Naive B cell (primary cell): ENCODE measurements at regions not wholly inside any gene's neighbourhood (a gene's known extent, or its start where the extent isn't known, plus 50 kb on each side); places are given as distances from the start of the nearest gene placed in this dataset.
A peak's percentile ranks its signal among the peaks of the same experiment; 100 is the strongest.
"Not testable (repeated sequence)": the region's sequence is repeated elsewhere in the genome, so short reads cannot be mapped to it uniquely, and the experiment has no call there.

Experiments
- ATAC-seq, 2 donors: fragments of 150-1000 bp; cut with Tn5 transposase; 2 replicates each; pipeline ENCODE4 v1.10.0; 2021; ENCODE audit warnings: low read depth in 2 of 2, mild to moderate bottlenecking in 2 of 2, moderate library complexity in 2 of 2
- DNase-seq: peaks from one replicate; pipeline ENCODE4 v3.0.0; 2022
- H3K27ac Mint-ChIP-seq, 6 donors: one replicate each; pipeline ENCODE4 v1.8.0; 2020 to 2022; ENCODE audit warnings: mild to moderate bottlenecking in 6 of 6, mixed read lengths in 6 of 6, moderate library complexity in 5 of 6, inconsistent platforms in 2 of 6
- H3K27me3 Mint-ChIP-seq, 3 donors: one replicate each; pipeline ENCODE4 v1.8.0; 2021 to 2022; ENCODE audit warnings: mixed read lengths in 3 of 3, mild to moderate bottlenecking in 1 of 3
- H3K36me3 Mint-ChIP-seq, 2 donors: one replicate each; pipeline ENCODE4 v1.8.0; 2020 to 2022; ENCODE audit warnings: mixed read lengths in 2 of 2, inconsistent platforms in 1 of 2, mild to moderate bottlenecking in 1 of 2
- H3K4me1 Mint-ChIP-seq, 3 donors: one replicate each; pipeline ENCODE4 v1.8.0; 2020 to 2022; ENCODE audit warnings: mixed read lengths in 3 of 3, inconsistent platforms in 1 of 3, mild to moderate bottlenecking in 1 of 3, moderate library complexity in 1 of 3
- H3K4me3 Mint-ChIP-seq, 8 donors: one replicate each; pipeline ENCODE4 v1.8.0; 2020 to 2022; ENCODE audit warnings: mild to moderate bottlenecking in 8 of 8, mixed read lengths in 8 of 8, moderate library complexity in 8 of 8, inconsistent platforms in 2 of 8
- H3K9me3 Mint-ChIP-seq, 7 donors: one replicate each; pipeline ENCODE4 v1.8.0; 2020 to 2022; ENCODE audit warnings: mixed read lengths in 7 of 7, mild to moderate bottlenecking in 5 of 7, inconsistent platforms in 2 of 7, moderate library complexity in 1 of 7

GRCh38 chr12:111239235-111239634 lies 129.7 kb downstream of the PHETA1 start:
- no peak overlapping the region for H3K4me3 Mint-ChIP-seq
- DNase-seq (no peak), ATAC-seq (no peak)
- H3K27ac Mint-ChIP-seq, result no peak overlapping the region
- H3K4me1 Mint-ChIP-seq, result no peaks in the 10 kb centered on the region
- peaks cover 18 to 42% (median 24%) of the 10 kb centered on the region in 3 donors for H3K27me3 Mint-ChIP-seq
- no peaks in the 10 kb centered on the region for H3K36me3 Mint-ChIP-seq
- peaks cover 4 to 20% (median 14%) of the 10 kb centered on the region in 7 donors for H3K9me3 Mint-ChIP-seq

DNA sequence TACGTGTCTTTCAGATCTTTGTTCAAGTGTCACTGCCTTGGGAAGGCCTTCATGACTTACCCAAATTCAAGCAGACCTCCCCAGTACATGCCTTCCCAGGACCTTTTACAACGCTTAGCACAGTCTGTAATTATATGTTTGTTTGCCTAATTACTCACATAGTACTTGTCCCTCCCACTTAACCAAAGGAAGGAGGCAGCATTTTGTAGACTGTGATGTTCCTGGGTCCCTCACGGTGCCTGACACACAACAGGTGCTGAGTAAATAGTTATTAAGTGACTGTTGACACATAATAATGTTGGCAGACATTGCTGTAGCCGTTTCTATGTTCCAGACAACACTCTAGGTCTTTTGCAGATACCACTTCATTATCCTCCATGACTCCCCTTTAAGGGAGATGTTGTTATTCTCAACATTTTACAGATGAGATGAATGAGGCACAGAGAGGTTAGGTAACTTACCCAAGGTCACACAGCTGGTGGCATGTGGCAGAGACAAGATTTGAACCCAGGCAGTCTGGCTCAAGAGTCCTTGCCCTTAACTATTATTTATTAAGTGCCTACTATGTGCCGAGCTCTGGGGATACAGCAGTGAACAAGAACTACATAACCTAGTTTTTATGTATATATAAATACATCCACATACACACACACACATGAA lies 130.7 kb downstream of the PHETA1 start:
- Mint-ChIP-seq H3K9me3 (peaks cover 4 to 26% (median 15%) of the 10 kb centered on the region in 7 donors), H3K36me3 (no peaks in the 10 kb centered on the region), H3K4me1 (no peaks in the 10 kb centered on the region), H3K27me3 (peaks cover 23 to 45% (median 30%) of the 10 kb centered on the region in 3 donors), H3K4me3 (peak overlapping the region in 1 of 8 donors; percentile 3), H3K27ac (no peak overlapping the region)
- DNase-seq (no peak), ATAC-seq (no peak)

- Mint-ChIP-seq H3K27me3 (peaks cover 20 to 56% (median 53%) of the 10 kb centered on the region in 3 donors), H3K9me3 (peaks cover 0 to 18% (median 9%) of the 10 kb centered on the region in 7 donors)
- H3K4me1 Mint-ChIP-seq, H3K36me3 Mint-ChIP-seq, DNase-seq, ATAC-seq, H3K27ac Mint-ChIP-seq, H3K4me3 Mint-ChIP-seq: not testable (repeated sequence)
Observed at GRCh38 chr12:111234491-111234890, 134.4 kb downstream of the PHETA1 start.

GRCh38 chr12:111233786-111234185 lies 135.1 kb downstream of the PHETA1 start:
- Mint-ChIP-seq H3K27ac (no peak overlapping the region), H3K27me3 (peaks cover 16 to 56% (median 50%) of the 10 kb centered on the region in 3 donors), H3K36me3 (no peaks in the 10 kb centered on the region), H3K4me1 (no peaks in the 10 kb centered on the region), H3K9me3 (peaks cover 0 to 18% (median 9%) of the 10 kb centered on the region in 7 donors), H3K4me3 (no peak overlapping the region)
- ATAC-seq, result no peak
- no peak for DNase-seq

GRCh38 chr12:111230649-111231048 lies 138.2 kb downstream of the PHETA1 start:
- peaks cover 0 to 13% (median 5%) of the 10 kb centered on the region in 7 donors for H3K9me3 Mint-ChIP-seq
- ATAC-seq, result no peak
- H3K4me3 Mint-ChIP-seq, result no peak overlapping the region
- DNase-seq, result no peak
- no peak overlapping the region for H3K27ac Mint-ChIP-seq
- H3K27me3 Mint-ChIP-seq, result peaks cover 19 to 55% (median 48%) of the 10 kb centered on the region in 3 donors
- H3K4me1 Mint-ChIP-seq, result no peaks in the 10 kb centered on the region
- H3K36me3 Mint-ChIP-seq, result no peaks in the 10 kb centered on the region

DNA sequence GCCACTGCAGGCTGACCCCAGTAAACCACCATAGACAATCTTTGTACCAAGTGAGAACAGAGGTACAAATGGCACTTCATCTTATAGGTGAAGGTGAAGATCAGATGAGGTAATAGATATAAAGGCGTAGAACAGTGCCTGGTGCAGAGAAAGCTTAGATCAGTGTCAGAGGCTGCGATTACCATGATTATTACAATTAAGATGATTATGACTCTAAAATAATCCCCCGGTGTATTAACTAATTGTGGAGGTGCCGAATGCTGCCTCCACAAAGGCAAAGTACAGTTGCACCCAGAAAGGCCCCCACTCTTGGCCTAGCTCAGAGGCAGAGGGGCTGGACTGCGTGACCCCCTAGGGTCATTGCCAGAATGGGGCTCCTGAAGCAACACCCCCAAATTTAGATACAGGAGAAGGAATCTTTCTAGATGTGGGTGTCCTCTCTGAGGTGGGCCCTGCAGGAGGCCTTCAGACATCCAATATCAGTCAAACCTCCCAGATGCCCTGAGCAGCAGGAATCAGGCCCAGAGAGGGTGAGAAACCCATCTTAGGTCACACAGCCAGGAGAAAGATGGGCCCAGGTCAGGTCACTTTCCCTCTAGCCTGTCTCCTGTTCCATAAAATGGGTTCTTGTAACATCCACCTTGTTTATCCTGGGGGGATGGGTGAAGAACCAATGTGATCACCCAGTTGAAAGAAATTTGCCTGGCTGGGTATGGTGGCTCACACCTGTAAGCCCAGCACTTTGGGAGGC lies 139.8 kb downstream of the PHETA1 start:
- Mint-ChIP-seq H3K27ac (no peak overlapping the region), H3K36me3 (no peaks in the 10 kb centered on the region), H3K27me3 (peaks cover 19 to 57% (median 42%) of the 10 kb centered on the region in 3 donors), H3K4me1 (no peaks in the 10 kb centered on the region), H3K4me3 (no peak overlapping the region), H3K9me3 (peaks cover 0 to 10% (median 0%) of the 10 kb centered on the region in 7 donors)
- DNase-seq (no peak), ATAC-seq (no peak)

DNA sequence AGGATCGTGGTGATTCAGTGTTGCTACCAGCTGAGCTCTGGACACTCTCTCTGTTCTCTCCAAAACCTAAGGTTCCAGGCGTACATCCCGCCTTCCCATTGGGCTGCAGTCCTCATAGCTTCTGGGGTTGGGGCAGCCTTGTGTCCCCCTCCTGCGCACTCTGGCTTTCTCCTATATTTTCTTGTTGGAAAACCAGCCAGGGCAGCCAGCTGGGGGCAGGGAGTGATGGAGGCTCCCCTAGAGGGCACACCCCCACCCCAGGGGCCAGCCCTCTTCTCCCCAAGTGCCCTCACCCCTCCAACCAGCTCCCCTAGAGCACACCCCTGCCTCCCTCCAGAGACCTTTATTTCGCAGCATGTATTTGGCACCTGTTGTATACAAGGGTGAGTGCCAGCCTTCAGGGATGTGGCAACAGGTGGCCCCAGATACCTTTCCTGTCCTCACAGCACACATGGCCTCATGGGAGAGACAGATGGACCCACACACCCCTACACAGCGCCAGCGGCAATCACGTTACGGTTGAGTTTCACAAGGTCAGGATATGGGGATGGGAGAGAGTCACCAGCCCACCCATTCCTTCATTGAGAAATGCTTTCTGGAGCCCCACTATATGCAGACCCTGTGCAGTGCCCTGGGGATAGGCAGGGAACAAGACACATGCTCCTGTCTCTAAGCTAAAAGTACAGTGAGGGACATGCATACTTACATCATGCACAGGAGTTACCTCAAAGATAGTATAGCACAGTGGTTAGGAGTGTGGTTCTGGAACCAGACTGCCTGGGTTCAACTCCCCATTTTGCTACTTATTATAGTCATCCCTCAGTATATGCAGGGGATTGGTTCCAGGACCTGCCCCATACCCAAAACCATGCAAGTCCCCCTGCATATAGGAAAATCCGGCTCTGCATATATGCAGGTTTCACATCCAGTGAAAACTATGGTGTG lies 141.1 kb downstream of the PHETA1 start:
- Mint-ChIP-seq H3K36me3 (no peaks in the 10 kb centered on the region), H3K27ac (no peak overlapping the region), H3K4me1 (no peaks in the 10 kb centered on the region), H3K4me3 (no peak overlapping the region), H3K9me3 (no peaks in the 10 kb centered on the region), H3K27me3 (peaks cover 14 to 63% (median 32%) of the 10 kb centered on the region in 3 donors)
- ATAC-seq (no peak), DNase-seq (no peak)

DNA sequence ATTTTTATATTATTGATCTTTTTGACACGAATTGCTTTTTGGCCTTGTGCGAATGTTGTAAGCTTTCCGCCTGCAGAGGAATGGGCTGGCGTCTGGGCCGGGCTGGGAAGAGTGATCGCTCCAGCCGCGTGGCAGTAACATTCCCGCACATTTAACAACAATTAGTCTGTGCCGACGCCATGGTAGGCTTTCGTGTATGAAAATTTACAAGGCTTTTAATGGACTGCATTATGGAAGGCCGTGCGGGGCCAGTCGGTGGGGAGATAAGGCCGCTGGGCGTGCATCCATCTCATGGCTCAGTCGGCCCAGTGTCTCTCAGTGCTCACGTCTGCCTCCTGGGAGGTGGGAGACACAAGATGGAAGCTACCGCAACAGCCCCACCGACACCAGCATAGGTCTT lies 142.2 kb downstream of the PHETA1 start:
- Mint-ChIP-seq H3K4me3 (no peak overlapping the region), H3K27ac (peak overlapping the region in 1 of 6 donors; percentile 17), H3K36me3 (no peaks in the 10 kb centered on the region), H3K9me3 (no peaks in the 10 kb centered on the region), H3K4me1 (no peaks in the 10 kb centered on the region), H3K27me3 (peaks cover 11 to 60% (median 29%) of the 10 kb centered on the region in 3 donors)
- no peak for DNase-seq
- no peak for ATAC-seq

DNA sequence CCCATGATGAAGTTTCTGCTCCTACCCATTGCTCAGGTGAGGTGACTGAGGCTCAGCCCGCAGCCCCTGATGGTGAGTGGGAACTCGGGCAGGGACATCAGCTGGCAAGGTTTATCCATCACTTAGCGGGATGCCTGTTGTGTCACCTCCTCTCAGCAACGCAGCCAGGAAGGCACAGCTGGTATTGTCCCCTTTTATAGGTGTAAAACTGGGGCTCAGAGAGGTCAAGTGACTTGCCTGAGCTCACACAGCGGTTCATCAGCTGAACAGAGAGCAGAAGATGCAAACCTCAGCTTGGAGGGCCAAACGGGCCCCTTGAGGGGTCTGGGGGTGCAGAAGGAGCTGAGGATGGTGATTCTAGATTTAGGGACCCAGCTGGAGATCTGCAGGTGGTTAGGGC lies 143.6 kb downstream of the PHETA1 start:
- H3K9me3 Mint-ChIP-seq, result no peaks in the 10 kb centered on the region
- H3K27ac Mint-ChIP-seq, result no peak overlapping the region
- no peaks in the 10 kb centered on the region for H3K36me3 Mint-ChIP-seq
- H3K4me1 Mint-ChIP-seq, result no peaks in the 10 kb centered on the region
- ATAC-seq (no peak), DNase-seq (no peak)
- no peak overlapping the region for H3K4me3 Mint-ChIP-seq
- peaks cover 15 to 50% (median 17%) of the 10 kb centered on the region in 3 donors for H3K27me3 Mint-ChIP-seq

DNA sequence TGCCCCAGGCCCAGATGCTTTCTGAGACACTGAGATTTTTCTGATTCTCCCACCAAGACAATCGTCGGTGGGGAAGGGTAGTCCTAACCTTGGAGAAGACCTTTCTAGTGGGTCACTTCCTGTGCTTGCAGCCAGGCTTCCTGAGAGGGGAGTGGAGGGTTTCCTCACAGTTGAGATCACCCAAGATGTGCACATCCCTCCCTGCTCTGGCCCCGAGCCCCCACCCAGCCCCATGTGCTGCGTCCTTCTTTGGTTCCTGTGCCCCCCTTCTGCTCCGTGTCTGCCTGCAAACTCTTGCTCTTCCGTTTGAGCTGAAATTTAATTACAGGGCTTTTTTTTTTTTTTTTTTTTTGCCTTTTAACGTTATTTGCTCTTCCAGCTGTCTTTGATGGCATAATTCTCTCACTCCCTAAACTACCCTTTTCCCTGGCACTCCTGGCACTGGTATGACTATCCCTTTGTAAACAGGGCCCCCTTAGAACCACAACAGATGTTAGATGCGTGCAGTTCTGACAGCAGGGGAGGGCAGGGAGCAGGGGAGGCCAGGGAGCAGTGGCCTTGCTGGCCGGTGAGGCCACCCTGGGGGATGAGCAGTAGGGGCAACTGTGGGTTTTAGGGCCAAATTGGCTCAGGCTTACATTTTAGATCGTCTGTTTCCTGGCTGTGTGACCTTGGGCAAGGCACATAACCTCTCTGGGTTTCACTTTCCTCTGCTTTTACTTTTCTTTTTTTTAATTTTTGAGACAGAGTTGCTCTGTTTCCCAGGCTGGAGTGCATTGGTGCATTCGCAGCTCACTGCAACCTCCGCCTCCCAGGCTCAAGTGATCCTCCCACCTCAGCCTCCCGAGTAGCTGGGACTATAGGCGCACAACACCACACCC lies 144.5 kb downstream of the PHETA1 start:
- H3K27ac Mint-ChIP-seq, result peak overlapping the region in 1 of 6 donors; percentile 12
- H3K4me1 Mint-ChIP-seq, result no peaks in the 10 kb centered on the region
- H3K9me3 Mint-ChIP-seq, result no peaks in the 10 kb centered on the region
- DNase-seq, result no peak
- peaks cover 16 to 43% (median 17%) of the 10 kb centered on the region in 3 donors for H3K27me3 Mint-ChIP-seq
- ATAC-seq, result no peak
- H3K4me3 Mint-ChIP-seq, result no peak overlapping the region
- H3K36me3 Mint-ChIP-seq, result no peaks in the 10 kb centered on the region

GRCh38 chr12:111222523-111222922 lies 146.4 kb downstream of the PHETA1 start:
- Mint-ChIP-seq H3K4me3 (no peak overlapping the region), H3K27me3 (peaks cover 20 to 44% (median 23%) of the 10 kb centered on the region in 3 donors), H3K36me3 (no peaks in the 10 kb centered on the region), H3K9me3 (no peaks in the 10 kb centered on the region), H3K4me1 (no peaks in the 10 kb centered on the region), H3K27ac (no peak overlapping the region)
- DNase-seq, result no peak
- no peak for ATAC-seq

GRCh38 chr12:111222027-111222414 lies 146.9 kb downstream of the PHETA1 start:
- no peak for DNase-seq
- Mint-ChIP-seq H3K4me3 (no peak overlapping the region), H3K36me3 (no peaks in the 10 kb centered on the region), H3K27me3 (peaks cover 23 to 46% (median 25%) of the 10 kb centered on the region in 3 donors), H3K27ac (no peak overlapping the region), H3K4me1 (peaks cover 0 to under 1% (median 0%) of the 10 kb centered on the region in 3 donors), H3K9me3 (no peaks in the 10 kb centered on the region)
- ATAC-seq, result no peak
